GM23248 (cell line): ENCODE measurements at regions not wholly inside any gene's neighbourhood (a gene's known extent, or its start where the extent isn't known, plus 50 kb on each side); places are given as distances from the start of the nearest gene placed in this dataset.
"Not testable (repeated sequence)": the region's sequence is repeated elsewhere in the genome, so short reads cannot be mapped to it uniquely, and the experiment has no call there.

Experiments used
- EZH2 ChIP-seq: fragments of 200-600 bp; sonication (generic); IDR thresholded peaks from 2 replicates; pipeline ENCODE4 v1.6.1; 2018; ENCODE audit warnings: antibody characterized with exemption, mild to moderate bottlenecking; ENCODE audit not compliant: insufficient read depth, poor library complexity, severe bottlenecking
- EZH2phosphoT487 ChIP-seq: fragments of 200-600 bp; sonication (generic); IDR thresholded peaks from 2 replicates; pipeline ENCODE4 v1.6.1; 2018; ENCODE audit warnings: antibody characterized with exemption, moderate library complexity, mild to moderate bottlenecking, low read depth; ENCODE audit not compliant: insufficient read depth

DNA sequence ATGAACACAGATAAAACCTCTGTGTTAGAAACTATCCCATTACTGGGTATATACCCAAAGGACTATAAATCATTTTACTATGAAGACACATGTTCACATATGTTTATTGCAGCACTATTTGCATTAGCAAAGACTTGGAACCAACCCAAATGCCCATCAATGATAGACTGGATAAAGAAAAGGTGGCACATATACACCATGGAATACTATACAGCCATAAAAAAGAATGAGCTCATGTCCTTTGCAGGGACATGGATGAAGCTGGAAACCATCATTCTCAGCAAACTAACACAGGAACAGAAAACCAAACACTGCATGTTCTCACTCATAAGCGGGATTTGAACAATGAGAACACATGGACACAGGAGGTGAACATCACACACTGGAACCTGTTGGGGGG, 58.9 kb upstream of the BMAL1 start:
- TF ChIP-seq EZH2phosphoT487, EZH2: not testable (repeated sequence)
